Stimulated activated naive CD8-positive, alpha-beta T cell treated with anti-CD3 and anti-CD28 coated beads, Interleukin-15, Interleukin-2, amounts not matched to agents 100 U/mL and 50 U/mL, for 24 hours (primary cell): ENCODE measurements at regions not wholly inside any gene's neighbourhood (a gene's known extent, or its start where the extent isn't known, plus 50 kb on each side); places are given as distances from the start of the nearest gene placed in this dataset.
A peak's percentile ranks its signal among the peaks of the same experiment; 100 is the strongest.

ENCODE experiments used
- ATAC-seq: fragments of 150-1000 bp; cut with Tn5 transposase; one replicate; pipeline ENCODE4 v1.10.0; 2021
- DNase-seq: peaks from one replicate; pipeline ENCODE4 v3.0.0; 2021

- ATAC-seq (no peak), DNase-seq (no peak)
Observed at GRCh38 chr2:167900435-167901114, 346.8 kb downstream of the STK39 start.

GRCh38 chr2:167898340-167898739 is 349.1 kb downstream of the STK39 start:
- DNase-seq = no peak
- no peak for ATAC-seq

GRCh38 chr2:167891841-167892240 is 355.6 kb downstream of the STK39 start:
- no peak for ATAC-seq
- DNase-seq = no peak

GRCh38 chr2:167890739-167891138 is 356.7 kb downstream of the STK39 start:
- no peak for ATAC-seq
- DNase-seq = no peak

- DNase-seq (no peak), ATAC-seq (no peak)
Observed at GRCh38 chr2:167880415-167880814, 367.0 kb downstream of the STK39 start.

- no peak for ATAC-seq
- no peak for DNase-seq
Observed at GRCh38 chr2:167875529-167875928, 371.9 kb downstream of the STK39 start.

GRCh38 chr2:167874812-167875211 is 372.6 kb downstream of the STK39 start:
- DNase-seq (no peak), ATAC-seq (no peak)

GRCh38 chr2:167871286-167871685 is 376.1 kb downstream of the STK39 start:
- DNase-seq = no peak
- no peak for ATAC-seq

GRCh38 chr2:167869200-167869599 is 378.2 kb downstream of the STK39 start:
- ATAC-seq (no peak), DNase-seq (no peak)

GRCh38 chr2:167863377-167863776 is 384.0 kb downstream of the STK39 start:
- no peak for ATAC-seq

GRCh38 chr2:167862782-167863181 is 384.6 kb downstream of the STK39 start:
- DNase-seq (no peak), ATAC-seq (peak; percentile 71)

More at GRCh38 chr2:167863377-167863776, 384.0 kb downstream of the STK39 start:
- DNase-seq = no peak

- DNase-seq = no peak
Observed at GRCh38 chr2:167862296-167862695, 385.1 kb downstream of the STK39 start.

GRCh38 chr2:167861574-167862193 is 385.7 kb downstream of the STK39 start:
- ATAC-seq = no peak
- no peak for DNase-seq

More at GRCh38 chr2:167862296-167862695, 385.1 kb downstream of the STK39 start:
- no peak for ATAC-seq

GRCh38 chr2:167860082-167860481 is 387.3 kb downstream of the STK39 start:
- DNase-seq (no peak), ATAC-seq (no peak)

- DNase-seq (no peak), ATAC-seq (no peak)
Observed at GRCh38 chr2:167859676-167860075, 387.7 kb downstream of the STK39 start.

- DNase-seq (no peak), ATAC-seq (no peak)
Observed at GRCh38 chr2:167858086-167858485, 389.3 kb downstream of the STK39 start.

- ATAC-seq (no peak), DNase-seq (no peak)
Observed at GRCh38 chr2:167857416-167857815, 390.0 kb downstream of the STK39 start.

GRCh38 chr2:167856190-167856589 is 391.2 kb downstream of the STK39 start:
- ATAC-seq (no peak), DNase-seq (no peak)

- DNase-seq (no peak), ATAC-seq (no peak)
Observed at GRCh38 chr2:167855211-167855610, 392.2 kb downstream of the STK39 start.

GRCh38 chr2:167853717-167854116 is 393.7 kb downstream of the STK39 start:
- DNase-seq (no peak), ATAC-seq (no peak)

GRCh38 chr2:167851876-167852275 is 395.5 kb downstream of the STK39 start:
- ATAC-seq = no peak
- no peak for DNase-seq

GRCh38 chr2:167851323-167851860 is 396.0 kb downstream of the STK39 start:
- no peak for ATAC-seq
- DNase-seq = no peak

GRCh38 chr2:167844714-167845530 is 402.5 kb downstream of the STK39 start:
- ATAC-seq = no peak

More at GRCh38 chr2:167844714-167845530, 402.5 kb downstream of the STK39 start:
- peak; percentile 5 for DNase-seq
